ENCODE measurements at regions not wholly inside any gene's neighbourhood (a gene's known extent, or its start where the extent isn't known, plus 50 kb on each side); places are given as distances from the start of the nearest gene placed in this dataset.

- H3K4me2 ChIP-seq (ENCODE audit: low read length), result no peak overlapping the region
- ChIA-PET RAD21 (ENCODE audit: low non-redundant PET in 1 of 2, low total read pairs in 2 of 2, uncharacterized antibody in 2 of 2, unreplicated experiment in 2 of 2) (no interaction called here), POLR2A (no interaction called here), CTCF (no interaction called here)
- no peak for DNase-seq (ENCODE audit: low read depth, low spot score)
- BruUV-seq (replicated peaks), result no TSS peak
- H2AFZ ChIP-seq (ENCODE audit: low read depth, low read length, poor library complexity, severe bottlenecking), result no peak overlapping the region
- H4K20me1 ChIP-seq (ENCODE audit: insufficient read depth), result no peaks in the 10 kb centered on the region
- no peaks in the 10 kb centered on the region; the same call in 1 of the 2 replicates for H3K9me2 ChIP-seq (ENCODE audit: insufficient read depth)
- H3K9ac ChIP-seq (ENCODE audit: low read length), result no peak overlapping the region
- intact Hi-C loops (cut with micrococcal nuclease), result no loop called here
- H3K9me3 ChIP-seq (ENCODE audit: control insufficient read depth in 1 of 2, insufficient read depth in 1 of 2, low read depth in 1 of 2, low read length in 2 of 2), result no peaks in the 10 kb centered on the region
- no peaks in the 10 kb centered on the region for H3K4me1 ChIP-seq (ENCODE audit: control insufficient read depth in 1 of 2, insufficient read depth in 2 of 2, low read length in 2 of 2)
- no peak overlapping the region for H3K4me3 ChIP-seq (replicated peaks in 1 of 2; ENCODE audit: low read depth in 1 of 2, low read length in 2 of 2)
- H3K36me3 ChIP-seq (ENCODE audit: control insufficient read depth in 1 of 2, insufficient read depth in 2 of 2, low read length in 2 of 2), result no peaks in the 10 kb centered on the region
- no peaks in the 10 kb centered on the region for H3K79me2 ChIP-seq (ENCODE audit: insufficient read depth, low read length)
- TF ChIP-seq FOSL1 (IDR thresholded peaks at IDR 0.05; ENCODE audit: low read depth) (no peak), EGR1 (IDR thresholded peaks at IDR 0.05; ENCODE audit: low read depth) (no peak)
- ATAC-seq, result no peak
- H3K27me3 ChIP-seq (ENCODE audit: insufficient read depth, low read length), result no peaks in the 10 kb centered on the region
- H3K27ac ChIP-seq (ENCODE audit: low read depth, low read length), result no peak overlapping the region
Measured at GRCh38 chr6:14849185-14849584, 396.7 kb upstream of the JARID2 start.

GRCh38 chr6:14851281-14851680, 394.6 kb upstream of the JARID2 start:
- intact Hi-C loops (cut with micrococcal nuclease), result no loop called here
- ChIA-PET CTCF (no interaction called here), POLR2A (no interaction called here), RAD21 (ENCODE audit: low non-redundant PET in 1 of 2, low total read pairs in 2 of 2, uncharacterized antibody in 2 of 2, unreplicated experiment in 2 of 2) (no interaction called here)
- ATAC-seq (no peak), DNase-seq (ENCODE audit: low read depth, low spot score) (no peak)
- Histone ChIP-seq H3K9me2 (ENCODE audit: insufficient read depth) (no peaks in the 10 kb centered on the region; the same call in 1 of the 2 replicates), H3K9ac (ENCODE audit: low read length) (no peak overlapping the region), H4K20me1 (ENCODE audit: insufficient read depth) (no peaks in the 10 kb centered on the region), H3K79me2 (ENCODE audit: insufficient read depth, low read length) (no peaks in the 10 kb centered on the region), H3K9me3 (ENCODE audit: control insufficient read depth in 1 of 2, insufficient read depth in 1 of 2, low read depth in 1 of 2, low read length in 2 of 2) (no peaks in the 10 kb centered on the region), H3K4me1 (ENCODE audit: control insufficient read depth in 1 of 2, insufficient read depth in 2 of 2, low read length in 2 of 2) (no peaks in the 10 kb centered on the region), H3K27ac (ENCODE audit: low read depth, low read length) (no peak overlapping the region), H3K4me2 (ENCODE audit: low read length) (no peak overlapping the region), H3K4me3 (replicated peaks in 1 of 2; ENCODE audit: low read depth in 1 of 2, low read length in 2 of 2) (no peak overlapping the region), H2AFZ (ENCODE audit: low read depth, low read length, poor library complexity, severe bottlenecking) (no peak overlapping the region), H3K36me3 (ENCODE audit: control insufficient read depth in 1 of 2, insufficient read depth in 2 of 2, low read length in 2 of 2) (no peaks in the 10 kb centered on the region), H3K27me3 (ENCODE audit: insufficient read depth, low read length) (no peaks in the 10 kb centered on the region)
- TF ChIP-seq CBX3 (IDR thresholded peaks at IDR 0.05; ENCODE audit: low read depth) (no peak), REST (IDR thresholded peaks at IDR 0.05; ENCODE audit: low read depth) (no peak), CEBPB (IDR thresholded peaks at IDR 0.05; ENCODE audit: low read depth) (no peak), FOSL1 (IDR thresholded peaks at IDR 0.05; ENCODE audit: low read depth) (no peak)
- BruUV-seq (replicated peaks), result no TSS peak

Data from HCT116 (cell line).